ENCODE measurements at regions not wholly inside any gene's neighbourhood (a gene's known extent, or its start where the extent isn't known, plus 50 kb on each side); places are given as distances from the start of the nearest gene placed in this dataset.
A peak's percentile ranks its signal among the peaks of the same experiment; 100 is the strongest.
"Not testable (repeated sequence)": the region's sequence is repeated elsewhere in the genome, so short reads cannot be mapped to it uniquely, and the experiment has no call there.

DNA sequence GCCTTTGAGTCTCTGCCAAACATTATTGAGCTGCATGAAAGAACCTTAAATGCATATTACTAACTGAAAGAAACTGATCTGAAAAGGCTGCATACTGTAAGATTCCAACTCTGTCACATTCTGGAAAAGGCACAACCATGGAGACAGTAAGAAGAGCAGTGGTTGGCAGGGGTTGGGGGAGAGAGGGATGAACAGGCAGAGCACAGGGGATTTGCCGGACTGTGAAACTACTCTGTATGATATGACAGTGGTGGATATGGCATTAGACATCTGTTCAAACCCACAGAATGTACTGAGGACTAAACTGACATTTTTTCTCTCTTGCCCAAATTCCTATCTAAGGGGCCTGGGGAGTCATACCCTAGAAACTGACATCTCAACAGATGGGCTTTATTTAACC lies 138.4 kb downstream of the KCNJ12 start:
- H3K9me3 ChIP-seq (replicated peaks; ENCODE audit: control insufficient read depth, low read depth, low read length); H3K27me3 ChIP-seq (ENCODE audit: control insufficient read depth, insufficient read depth, low read length); DNase-seq; H3K27ac ChIP-seq (ENCODE audit: low read length); H3K4me3 ChIP-seq (ENCODE audit: low read length); H3K36me3 ChIP-seq (ENCODE audit: control insufficient read depth, insufficient read depth, low read length): not testable (repeated sequence)
- peaks cover 11% of the 10 kb centered on the region for H3K4me1 ChIP-seq (ENCODE audit: control insufficient read depth, insufficient read depth, low read length)
- 83% methylated on average over 1 of the region's 1 CpG for WGBS (ENCODE audit: insufficient coverage)

DNA sequence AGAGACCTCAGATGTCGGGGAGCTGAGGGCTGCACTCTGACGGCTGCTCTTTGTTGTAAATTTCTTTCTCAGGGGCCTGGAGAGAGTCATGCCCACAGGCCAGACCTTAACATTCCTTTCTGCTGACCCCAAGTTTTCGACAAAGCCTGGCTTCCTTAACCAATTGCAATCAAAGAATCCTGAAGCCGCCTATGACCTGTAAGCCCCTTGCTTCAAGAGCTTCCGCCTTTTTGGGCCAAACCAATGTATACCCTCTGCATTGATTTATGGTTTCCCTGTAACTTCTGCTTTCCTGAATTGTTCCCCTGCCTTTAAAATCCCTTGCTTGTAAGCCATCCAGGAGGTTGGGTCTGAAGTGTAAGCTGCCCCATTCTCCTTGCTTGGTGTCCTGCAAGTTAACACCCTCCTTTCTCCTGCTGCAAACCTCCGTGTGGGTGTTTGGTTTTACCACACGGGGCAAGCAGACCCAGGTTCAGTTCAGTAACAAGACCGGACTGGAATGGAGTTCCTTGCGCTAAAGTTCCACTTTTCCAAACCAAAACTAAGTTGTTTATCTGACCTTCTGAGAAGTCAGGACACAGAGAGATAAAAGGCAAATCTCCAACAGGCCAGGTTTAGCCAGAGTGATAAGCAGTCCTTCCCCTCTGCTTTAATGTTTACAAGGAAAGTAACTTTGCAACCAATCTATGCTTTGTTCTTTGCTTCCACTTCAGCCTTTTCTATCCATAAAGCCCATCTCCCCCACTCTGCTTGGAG lies 141.6 kb downstream of the KCNJ12 start:
- H3K9me3 ChIP-seq (replicated peaks; ENCODE audit: control insufficient read depth, low read depth, low read length) = no peaks in the 10 kb centered on the region
- H3K36me3 ChIP-seq (ENCODE audit: control insufficient read depth, insufficient read depth, low read length) = no peaks in the 10 kb centered on the region
- H3K27me3 ChIP-seq (ENCODE audit: control insufficient read depth, insufficient read depth, low read length) = no peaks in the 10 kb centered on the region
- H3K4me1 ChIP-seq (ENCODE audit: control insufficient read depth, insufficient read depth, low read length) = peaks cover 3% of the 10 kb centered on the region
- WGBS (ENCODE audit: insufficient coverage) = 18% methylated on average over 4 of the region's 9 CpGs
- H3K4me3 ChIP-seq (ENCODE audit: low read length) = no peak overlapping the region
- DNase-seq = no peak
- H3K27ac ChIP-seq (ENCODE audit: low read length) = no peak overlapping the region

DNA sequence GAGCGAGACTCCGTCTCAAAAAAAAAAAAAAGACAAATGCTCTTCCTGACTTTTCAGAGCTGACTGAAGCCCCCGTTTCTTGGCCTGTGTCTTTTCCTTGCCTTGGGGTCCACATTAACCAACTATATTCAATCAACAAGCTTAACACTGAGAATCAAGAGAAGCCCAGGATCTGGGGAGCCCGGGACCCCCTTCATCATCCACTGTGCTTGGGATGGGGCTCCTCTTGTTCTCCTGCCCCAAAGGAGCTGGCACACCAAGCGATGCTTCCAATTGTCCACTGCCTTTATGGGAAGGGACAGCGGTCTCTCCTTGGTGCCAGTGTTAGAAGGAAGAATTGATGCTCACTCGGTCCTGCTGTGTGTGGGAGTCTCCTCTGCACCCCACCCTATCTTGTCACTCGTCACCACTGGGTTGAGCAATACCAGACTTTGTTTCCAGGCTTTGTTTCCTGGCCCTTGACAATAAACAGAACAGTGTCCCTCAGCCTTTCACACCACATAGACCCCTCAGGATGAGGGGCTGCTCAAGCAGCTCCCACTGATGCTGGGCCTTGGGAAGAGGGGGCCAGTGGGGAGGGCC lies 146.7 kb downstream of the KCNJ12 start:
- Histone ChIP-seq H3K4me1 (ENCODE audit: control insufficient read depth, insufficient read depth, low read length) (peaks cover 15% of the 10 kb centered on the region), H3K36me3 (ENCODE audit: control insufficient read depth, insufficient read depth, low read length) (no peaks in the 10 kb centered on the region), H3K9me3 (replicated peaks; ENCODE audit: control insufficient read depth, low read depth, low read length) (no peaks in the 10 kb centered on the region), H3K4me3 (ENCODE audit: low read length) (no peak overlapping the region), H3K27me3 (ENCODE audit: control insufficient read depth, insufficient read depth, low read length) (no peaks in the 10 kb centered on the region), H3K27ac (ENCODE audit: low read length) (no peak overlapping the region)
- no peak for DNase-seq
- WGBS (ENCODE audit: insufficient coverage) = 83% methylated on average over 7 of the region's 8 CpGs

DNA sequence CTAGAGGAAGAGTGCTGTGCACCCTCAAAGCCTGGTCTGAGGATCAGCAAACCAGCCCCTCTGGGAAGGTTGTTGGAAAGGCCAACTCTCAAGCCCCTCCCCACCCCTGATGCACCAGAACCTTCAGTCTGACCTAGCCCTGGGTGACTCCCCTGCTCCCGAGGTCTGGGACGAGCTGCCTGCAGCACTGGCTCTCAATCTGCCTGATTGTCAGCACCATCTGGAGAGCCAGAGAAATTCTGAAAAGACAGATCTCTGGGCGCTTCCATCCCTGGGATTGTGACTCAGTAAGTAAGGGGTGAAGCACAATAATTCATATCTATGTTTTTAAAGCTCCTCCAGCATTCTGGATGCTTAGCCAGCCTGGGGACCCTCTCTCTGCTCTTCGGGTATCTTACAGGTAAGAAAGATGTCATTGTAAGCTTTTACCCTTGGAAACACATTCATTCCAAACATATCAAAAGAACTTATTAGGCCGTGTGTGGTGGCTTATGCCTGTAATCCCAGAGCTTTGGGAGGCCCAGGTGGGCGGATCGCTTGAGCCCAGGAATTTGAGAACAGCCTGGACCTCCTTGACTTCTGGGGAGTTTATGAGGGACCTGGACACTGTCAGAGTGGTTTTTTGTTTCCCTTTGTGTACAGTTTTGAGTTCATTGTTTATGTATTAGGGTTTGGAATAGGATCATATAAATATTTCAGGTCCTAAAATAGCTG lies 147.5 kb downstream of the KCNJ12 start:
- peaks cover 17% of the 10 kb centered on the region for H3K4me1 ChIP-seq (ENCODE audit: control insufficient read depth, insufficient read depth, low read length)
- H3K4me3 ChIP-seq (ENCODE audit: low read length) = no peak overlapping the region
- H3K9me3 ChIP-seq (replicated peaks; ENCODE audit: control insufficient read depth, low read depth, low read length) = no peaks in the 10 kb centered on the region
- no peaks in the 10 kb centered on the region for H3K36me3 ChIP-seq (ENCODE audit: control insufficient read depth, insufficient read depth, low read length)
- no peaks in the 10 kb centered on the region for H3K27me3 ChIP-seq (ENCODE audit: control insufficient read depth, insufficient read depth, low read length)
- no peak overlapping the region for H3K27ac ChIP-seq (ENCODE audit: low read length)
- whole genome bisulfite sequencing (ENCODE audit: insufficient coverage) = 50% methylated on average over 2 of the region's 7 CpGs
- peak; percentile 24 for DNase-seq

DNA sequence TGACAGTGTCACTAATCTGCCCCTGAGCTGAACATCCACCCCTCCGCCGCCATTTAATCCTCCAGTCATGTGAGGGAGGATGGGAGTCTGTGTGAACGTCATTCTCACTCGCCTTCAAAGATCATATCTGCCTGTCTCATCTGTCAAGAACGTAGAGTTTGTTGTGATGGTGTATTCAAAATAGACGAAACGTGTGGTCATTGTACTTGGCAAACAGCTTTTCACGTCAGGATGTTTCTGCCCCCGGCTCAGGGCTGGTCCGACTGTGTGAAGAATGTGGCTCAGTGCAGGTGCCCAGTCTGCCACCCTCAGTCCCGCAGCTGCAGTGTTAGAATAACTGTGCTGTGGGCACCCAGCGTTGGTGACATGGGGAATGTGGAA lies 148.0 kb downstream of the KCNJ12 start:
- H3K27ac ChIP-seq (ENCODE audit: low read length) = no peak overlapping the region
- WGBS (ENCODE audit: insufficient coverage) = 20% methylated on average over 3 of the region's 12 CpGs
- peak; percentile 22 for DNase-seq
- H3K27me3 ChIP-seq (ENCODE audit: control insufficient read depth, insufficient read depth, low read length) = no peaks in the 10 kb centered on the region
- no peaks in the 10 kb centered on the region for H3K36me3 ChIP-seq (ENCODE audit: control insufficient read depth, insufficient read depth, low read length)
- H3K4me3 ChIP-seq (ENCODE audit: low read length) = no peak overlapping the region
- H3K4me1 ChIP-seq (ENCODE audit: control insufficient read depth, insufficient read depth, low read length) = peaks cover 18% of the 10 kb centered on the region
- no peaks in the 10 kb centered on the region for H3K9me3 ChIP-seq (replicated peaks; ENCODE audit: control insufficient read depth, low read depth, low read length)

DNA sequence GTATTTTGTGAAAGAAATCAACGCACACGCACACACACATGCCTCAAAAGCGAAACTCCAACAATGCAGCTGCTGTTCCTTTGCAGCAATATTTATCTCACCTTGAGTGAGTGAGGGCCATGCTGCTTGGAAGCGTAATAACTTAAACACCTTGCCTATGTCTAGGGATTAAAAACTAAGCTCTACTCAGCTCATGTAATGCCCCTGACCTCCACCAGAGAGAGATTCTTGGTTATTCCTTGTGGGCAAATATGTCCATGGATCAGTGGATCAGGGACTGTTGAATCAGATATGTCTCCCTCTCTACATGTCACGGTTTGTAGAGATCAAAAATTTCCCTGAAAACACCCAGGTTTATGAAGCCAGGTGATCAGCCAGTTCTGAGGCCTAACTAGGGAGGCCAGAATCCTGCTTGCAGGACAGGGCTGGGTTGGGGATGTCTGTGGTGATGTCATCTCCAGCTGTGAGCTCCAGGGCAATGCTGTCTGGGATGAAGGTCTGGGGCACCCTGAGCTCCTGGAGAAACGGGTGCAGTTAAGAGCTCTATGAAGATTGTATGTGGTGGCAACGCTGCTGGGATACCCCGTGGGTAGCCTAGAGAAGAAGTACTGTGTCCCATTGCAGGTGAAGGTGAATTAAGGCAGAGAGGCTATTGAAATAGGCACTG lies 149.4 kb downstream of the KCNJ12 start:
- Histone ChIP-seq H3K27ac (ENCODE audit: low read length) (no peak overlapping the region), H3K4me1 (ENCODE audit: control insufficient read depth, insufficient read depth, low read length) (peaks cover 30% of the 10 kb centered on the region), H3K36me3 (ENCODE audit: control insufficient read depth, insufficient read depth, low read length) (no peaks in the 10 kb centered on the region), H3K4me3 (ENCODE audit: low read length) (no peak overlapping the region), H3K27me3 (ENCODE audit: control insufficient read depth, insufficient read depth, low read length) (no peaks in the 10 kb centered on the region), H3K9me3 (replicated peaks; ENCODE audit: control insufficient read depth, low read depth, low read length) (no peaks in the 10 kb centered on the region)
- DNase-seq = no peak
- WGBS (ENCODE audit: insufficient coverage) = 76% methylated on average over 6 of the region's 8 CpGs

DNA sequence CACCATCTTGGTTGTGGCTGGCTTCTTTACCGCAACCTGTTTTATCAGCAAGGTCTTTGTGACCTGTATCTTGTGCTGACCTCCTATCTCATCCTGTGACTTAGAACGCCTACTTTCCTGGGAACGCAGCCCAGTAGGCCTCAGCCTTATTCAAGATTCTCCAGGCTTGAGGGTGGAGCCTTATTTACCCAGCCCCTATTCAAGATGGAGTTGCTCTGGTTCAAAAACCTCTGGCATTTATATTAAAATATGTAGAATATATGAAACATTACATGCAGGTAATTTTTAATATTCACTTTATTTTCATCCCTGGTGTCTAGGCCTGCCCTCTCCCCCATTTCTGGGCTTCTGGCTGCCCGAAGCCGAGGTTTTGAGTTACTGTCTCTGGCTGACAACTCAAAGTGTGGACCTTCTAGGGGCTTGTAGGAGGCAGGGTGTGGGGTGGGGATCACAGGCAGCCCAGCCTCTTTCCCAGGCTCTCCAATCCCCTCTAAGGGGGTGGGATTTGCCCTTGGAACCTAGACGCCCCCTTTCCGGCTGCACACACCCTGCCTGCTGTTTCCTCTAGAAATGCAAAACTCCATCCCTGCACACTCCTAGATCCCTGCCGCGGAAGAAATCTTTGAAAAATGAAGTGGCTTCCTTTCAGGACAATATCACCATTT lies 152.0 kb downstream of the KCNJ12 start:
- Histone ChIP-seq H3K36me3 (ENCODE audit: control insufficient read depth, insufficient read depth, low read length) (no peaks in the 10 kb centered on the region), H3K4me1 (ENCODE audit: control insufficient read depth, insufficient read depth, low read length) (peaks cover 28% of the 10 kb centered on the region), H3K27ac (ENCODE audit: low read length) (no peak overlapping the region), H3K4me3 (ENCODE audit: low read length) (no peak overlapping the region), H3K9me3 (replicated peaks; ENCODE audit: control insufficient read depth, low read depth, low read length) (no peaks in the 10 kb centered on the region), H3K27me3 (ENCODE audit: control insufficient read depth, insufficient read depth, low read length) (no peaks in the 10 kb centered on the region)
- WGBS (ENCODE audit: insufficient coverage) = 67% methylated on average over 3 of the region's 9 CpGs
- DNase-seq = no peak

DNA sequence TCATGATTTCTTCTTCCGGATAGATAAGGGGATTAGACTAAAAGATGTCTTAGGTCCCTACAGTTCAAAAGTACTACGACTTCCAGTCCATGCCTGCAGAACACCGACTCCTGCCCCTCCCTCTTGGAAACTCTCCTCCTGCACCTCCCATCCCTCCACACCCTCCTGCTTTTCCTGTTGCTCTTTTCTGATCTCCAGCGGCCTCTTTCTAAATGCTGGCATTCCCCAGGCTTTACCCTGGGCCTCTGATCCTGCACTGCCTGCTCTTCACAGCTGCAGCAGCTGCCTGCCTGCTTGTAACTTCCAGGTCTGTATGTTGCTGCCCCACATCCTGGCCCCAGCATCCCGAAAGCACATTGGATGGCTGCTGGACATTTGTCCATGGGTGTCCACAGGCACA lies 154.2 kb downstream of the KCNJ12 start:
- DNase-seq = no peak
- Histone ChIP-seq H3K4me3 (ENCODE audit: low read length) (no peak overlapping the region), H3K27me3 (ENCODE audit: control insufficient read depth, insufficient read depth, low read length) (no peaks in the 10 kb centered on the region), H3K4me1 (ENCODE audit: control insufficient read depth, insufficient read depth, low read length) (peaks cover 15% of the 10 kb centered on the region), H3K27ac (ENCODE audit: low read length) (no peak overlapping the region), H3K9me3 (replicated peaks; ENCODE audit: control insufficient read depth, low read depth, low read length) (no peaks in the 10 kb centered on the region), H3K36me3 (ENCODE audit: control insufficient read depth, insufficient read depth, low read length) (peaks cover 14% of the 10 kb centered on the region)
- 11% methylated on average over 4 of the region's 5 CpGs for WGBS (ENCODE audit: insufficient coverage)

DNA sequence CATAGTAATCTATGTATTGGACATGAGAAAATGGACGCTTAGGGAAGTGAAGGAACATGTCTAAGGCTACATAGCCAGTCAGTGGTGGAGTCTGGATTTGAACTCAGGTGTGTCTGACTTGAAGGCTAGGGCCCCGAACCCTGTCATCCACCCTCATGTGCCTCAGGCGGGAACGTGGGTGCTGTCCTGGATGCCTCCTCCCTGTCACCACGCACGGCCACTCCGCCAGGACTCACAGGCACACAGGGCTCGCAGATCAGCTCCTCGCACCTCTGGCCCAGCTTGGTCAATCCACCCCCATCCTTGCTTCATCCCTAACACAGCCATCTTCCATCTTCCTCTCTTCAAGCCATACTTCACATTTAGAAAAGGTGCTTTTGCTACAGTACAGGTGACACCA lies 154.7 kb downstream of the KCNJ12 start:
- H3K27me3 ChIP-seq (ENCODE audit: control insufficient read depth, insufficient read depth, low read length) = no peaks in the 10 kb centered on the region
- no peak overlapping the region for H3K27ac ChIP-seq (ENCODE audit: low read length)
- H3K36me3 ChIP-seq (ENCODE audit: control insufficient read depth, insufficient read depth, low read length) = peaks cover 14% of the 10 kb centered on the region
- no peaks in the 10 kb centered on the region for H3K9me3 ChIP-seq (replicated peaks; ENCODE audit: control insufficient read depth, low read depth, low read length)
- WGBS (ENCODE audit: insufficient coverage) = 89% methylated on average over 9 of the region's 9 CpGs
- no peak for DNase-seq
- H3K4me1 ChIP-seq (ENCODE audit: control insufficient read depth, insufficient read depth, low read length) = peaks cover 15% of the 10 kb centered on the region
- no peak overlapping the region for H3K4me3 ChIP-seq (ENCODE audit: low read length)
